Progenitor cell of endocrine pancreas (in vitro differentiated cells): ENCODE measurements at regions not wholly inside any gene's neighbourhood (a gene's known extent, or its start where the extent isn't known, plus 50 kb on each side); places are given as distances from the start of the nearest gene placed in this dataset.

Experiments used
- DNase-seq: peaks from one replicate; pipeline ENCODE4 v3.0.0; 2021; ENCODE audit warnings: low spot score; ENCODE audit not compliant: unreplicated experiment
- H3K27ac Mint-ChIP-seq: 2 replicates; pipeline ENCODE4 v1.8.0; 2021; ENCODE audit warnings: mild to moderate bottlenecking, moderate library complexity, mixed read lengths
- H3K27me3 Mint-ChIP-seq: 2 replicates; pipeline ENCODE4 v1.8.0; 2021; ENCODE audit warnings: mixed read lengths
- H3K36me3 Mint-ChIP-seq: 2 replicates; pipeline ENCODE4 v1.8.0; 2022; ENCODE audit warnings: mixed read lengths; ENCODE audit not compliant: insufficient read depth
- H3K4me1 Mint-ChIP-seq: 2 replicates; pipeline ENCODE4 v1.8.0; 2021; ENCODE audit warnings: low read depth, mixed read lengths
- H3K4me3 Mint-ChIP-seq: 2 replicates; pipeline ENCODE4 v1.8.0; 2021; ENCODE audit warnings: low read depth, mild to moderate bottlenecking, moderate library complexity, mixed read lengths
- H3K9me3 Mint-ChIP-seq: 2 replicates; pipeline ENCODE4 v1.8.0; 2021; ENCODE audit warnings: low read depth, mixed read lengths
- TF ChIP-seq, protein P1 (sequence below): fragments of 200-600 bp; sonication (generic); IDR thresholded peaks from one replicate; pipeline ENCODE4 v1.5.0; 2021; ENCODE audit warnings: antibody characterized with exemption, mild to moderate bottlenecking; ENCODE audit not compliant: unreplicated experiment

DNA sequence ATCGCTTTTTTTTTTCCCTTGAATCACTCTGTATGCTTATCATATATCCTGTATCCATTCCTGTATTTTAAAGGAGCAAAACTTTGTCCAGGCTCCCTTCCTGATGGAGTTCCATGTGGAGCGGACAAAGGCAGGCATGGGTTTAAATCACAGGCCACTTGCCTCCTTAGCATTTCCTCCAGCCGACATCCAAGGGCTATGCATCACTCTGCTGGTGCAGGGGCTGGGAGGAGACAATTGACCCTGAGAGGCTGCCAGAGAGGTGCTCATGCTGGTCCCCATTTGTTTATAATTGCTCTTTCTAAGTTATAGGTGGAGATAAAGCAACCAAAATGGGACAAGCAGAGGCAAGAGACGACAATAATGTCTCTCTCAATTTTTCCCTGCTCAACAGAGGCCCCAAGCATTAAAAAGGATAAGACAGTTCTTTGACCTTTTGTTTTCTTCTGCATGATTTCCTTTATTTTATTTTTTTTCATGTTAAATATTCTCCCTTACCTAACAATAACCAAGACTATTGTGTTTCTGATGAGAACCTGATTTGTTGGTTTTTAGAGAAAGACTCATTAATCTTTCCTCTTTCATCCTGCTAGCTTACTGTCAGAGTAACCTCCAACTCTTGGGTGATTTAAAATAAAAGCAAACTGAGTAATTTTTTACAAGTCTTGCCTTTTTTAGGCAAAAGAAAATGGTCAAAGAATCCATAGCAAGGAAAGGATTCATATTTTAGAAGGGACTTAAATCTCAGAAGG lies 353.7 kb downstream of the ADGRL2 start:
- Mint-ChIP-seq H3K27me3 (peaks cover 3% of the 10 kb centered on the region), H3K36me3 (no peaks in the 10 kb centered on the region), H3K9me3 (peaks cover 12% of the 10 kb centered on the region), H3K4me1 (peaks cover 15% of the 10 kb centered on the region), H3K27ac (no peak overlapping the region), H3K4me3 (no peak overlapping the region)
- no peak for DNase-seq
- TF ChIP-seq, protein P1, sequence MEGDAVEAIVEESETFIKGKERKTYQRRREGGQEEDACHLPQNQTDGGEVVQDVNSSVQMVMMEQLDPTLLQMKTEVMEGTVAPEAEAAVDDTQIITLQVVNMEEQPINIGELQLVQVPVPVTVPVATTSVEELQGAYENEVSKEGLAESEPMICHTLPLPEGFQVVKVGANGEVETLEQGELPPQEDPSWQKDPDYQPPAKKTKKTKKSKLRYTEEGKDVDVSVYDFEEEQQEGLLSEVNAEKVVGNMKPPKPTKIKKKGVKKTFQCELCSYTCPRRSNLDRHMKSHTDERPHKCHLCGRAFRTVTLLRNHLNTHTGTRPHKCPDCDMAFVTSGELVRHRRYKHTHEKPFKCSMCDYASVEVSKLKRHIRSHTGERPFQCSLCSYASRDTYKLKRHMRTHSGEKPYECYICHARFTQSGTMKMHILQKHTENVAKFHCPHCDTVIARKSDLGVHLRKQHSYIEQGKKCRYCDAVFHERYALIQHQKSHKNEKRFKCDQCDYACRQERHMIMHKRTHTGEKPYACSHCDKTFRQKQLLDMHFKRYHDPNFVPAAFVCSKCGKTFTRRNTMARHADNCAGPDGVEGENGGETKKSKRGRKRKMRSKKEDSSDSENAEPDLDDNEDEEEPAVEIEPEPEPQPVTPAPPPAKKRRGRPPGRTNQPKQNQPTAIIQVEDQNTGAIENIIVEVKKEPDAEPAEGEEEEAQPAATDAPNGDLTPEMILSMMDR, result no peak

DNA sequence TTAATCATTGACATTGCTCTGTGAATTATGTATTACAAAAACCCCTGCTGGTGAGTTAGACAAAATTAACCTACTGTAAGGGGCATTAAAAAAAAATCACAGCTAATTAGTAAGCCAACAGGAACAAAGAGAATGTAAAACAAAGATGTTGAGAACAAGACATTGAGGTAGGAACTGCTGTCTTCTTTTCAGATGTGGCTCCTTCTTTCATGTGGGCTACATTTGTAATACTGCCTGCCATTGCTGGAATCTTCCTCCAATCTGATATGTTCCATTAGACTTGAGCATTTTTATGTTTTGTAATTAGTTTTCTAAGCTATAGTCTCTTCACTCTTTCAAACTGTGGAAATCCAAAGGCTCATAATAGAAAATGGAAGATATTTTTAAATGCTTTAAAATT lies 353.0 kb downstream of the ADGRL2 start:
- peaks cover 12% of the 10 kb centered on the region for H3K9me3 Mint-ChIP-seq
- no peak for DNase-seq
- H3K4me1 Mint-ChIP-seq, result peaks cover 15% of the 10 kb centered on the region
- peaks cover 3% of the 10 kb centered on the region for H3K27me3 Mint-ChIP-seq
- TF ChIP-seq, protein P1, result no peak
- H3K36me3 Mint-ChIP-seq, result no peaks in the 10 kb centered on the region
- no peak overlapping the region for H3K4me3 Mint-ChIP-seq
- no peak overlapping the region for H3K27ac Mint-ChIP-seq

DNA sequence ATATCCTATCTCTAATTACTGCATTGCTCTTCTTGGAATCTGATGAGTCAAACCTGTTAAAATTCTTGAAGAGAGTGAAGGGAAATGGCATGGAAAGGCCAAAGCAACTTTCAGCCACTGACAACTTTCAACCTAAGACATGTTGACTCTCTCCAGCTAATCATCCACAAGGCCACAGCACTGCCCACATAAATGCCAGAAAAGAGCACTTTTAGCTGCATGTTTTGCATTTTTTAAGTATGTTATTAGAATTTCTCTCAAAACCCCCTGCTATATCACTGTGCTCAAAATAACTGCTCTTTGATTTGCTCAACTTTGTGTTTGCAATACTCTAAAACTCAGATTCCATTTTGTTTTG lies 352.5 kb downstream of the ADGRL2 start:
- TF ChIP-seq, protein P1, result no peak
- no peak for DNase-seq
- no peak overlapping the region for H3K4me3 Mint-ChIP-seq
- no peak overlapping the region for H3K27ac Mint-ChIP-seq
- H3K9me3 Mint-ChIP-seq, result peaks cover 12% of the 10 kb centered on the region
- peaks cover 15% of the 10 kb centered on the region for H3K4me1 Mint-ChIP-seq
- peaks cover 3% of the 10 kb centered on the region for H3K27me3 Mint-ChIP-seq
- H3K36me3 Mint-ChIP-seq, result no peaks in the 10 kb centered on the region

DNA sequence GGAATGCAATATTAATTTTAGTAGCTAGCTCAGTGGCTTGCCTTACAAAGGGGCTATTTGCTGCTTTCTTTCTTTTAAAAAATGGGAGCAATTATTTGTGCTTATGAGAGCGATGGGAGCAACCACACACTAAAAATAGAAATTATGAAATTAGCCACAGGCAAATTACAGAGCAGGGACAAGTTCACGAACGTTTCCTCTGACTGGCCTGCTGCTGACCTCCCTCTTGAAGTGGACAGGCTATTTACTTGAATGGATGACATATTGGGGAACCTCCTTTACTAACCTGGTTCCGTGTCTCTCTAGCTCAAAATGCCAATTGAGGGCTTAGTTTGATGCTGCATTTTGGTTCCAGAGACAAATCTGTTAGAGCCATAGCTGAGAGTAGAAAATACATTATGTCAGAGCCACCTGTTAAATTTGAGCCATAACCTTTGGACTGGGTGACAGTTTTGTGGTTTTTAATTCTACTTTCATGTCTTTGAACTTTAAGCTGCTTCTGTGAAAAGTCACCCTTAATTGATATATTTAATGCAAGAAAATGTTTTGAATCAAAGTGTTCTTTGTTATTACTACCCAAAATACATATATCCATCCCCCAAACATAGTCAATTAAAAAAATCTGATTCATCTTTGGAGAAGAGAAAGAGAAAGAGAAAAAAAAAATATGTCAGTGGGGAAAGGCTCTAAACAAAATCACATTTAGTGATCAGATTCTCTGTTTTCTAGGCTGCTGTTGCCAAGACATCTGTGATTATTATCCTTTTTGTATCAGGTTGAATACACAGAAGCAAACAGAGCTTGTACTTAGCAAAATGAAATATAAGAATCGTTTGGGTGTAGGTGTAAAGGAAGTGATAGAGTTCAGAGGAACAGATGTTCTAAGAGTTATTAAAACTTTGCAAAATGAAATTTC lies 351.9 kb downstream of the ADGRL2 start:
- Mint-ChIP-seq H3K36me3 (no peaks in the 10 kb centered on the region), H3K27ac (no peak overlapping the region), H3K27me3 (peaks cover 3% of the 10 kb centered on the region), H3K4me1 (peaks cover 15% of the 10 kb centered on the region), H3K9me3 (peaks cover 12% of the 10 kb centered on the region), H3K4me3 (no peak overlapping the region)
- TF ChIP-seq, protein P1, result no peak
- no peak for DNase-seq

DNA sequence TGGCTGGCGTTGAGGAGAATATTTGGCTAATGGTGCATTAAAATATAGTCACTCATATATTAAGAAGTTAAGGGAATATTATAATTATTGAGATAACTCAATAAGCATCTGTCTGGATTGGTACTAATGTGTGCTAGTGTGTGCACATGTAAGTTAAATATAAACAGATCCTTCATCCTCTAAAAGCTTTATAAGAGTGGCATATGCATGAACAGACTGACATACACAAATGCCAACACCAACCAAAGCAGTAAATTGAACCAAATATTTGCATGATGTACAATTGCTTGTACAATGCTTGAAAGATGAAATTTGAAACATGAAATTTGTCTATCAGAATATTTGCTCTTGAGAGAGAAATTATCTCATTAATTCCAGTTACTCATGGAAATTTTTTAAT lies 344.9 kb downstream of the ADGRL2 start:
- no peak overlapping the region for H3K4me3 Mint-ChIP-seq
- peaks cover 3% of the 10 kb centered on the region for H3K9me3 Mint-ChIP-seq
- no peak for DNase-seq
- TF ChIP-seq, protein P1, result no peak
- no peak overlapping the region for H3K27ac Mint-ChIP-seq
- no peaks in the 10 kb centered on the region for H3K36me3 Mint-ChIP-seq
- peaks cover 4% of the 10 kb centered on the region for H3K27me3 Mint-ChIP-seq
- peaks cover 5% of the 10 kb centered on the region for H3K4me1 Mint-ChIP-seq
